CD1c-positive myeloid dendritic cell (primary cell): ENCODE measurements at regions not wholly inside any gene's neighbourhood (a gene's known extent, or its start where the extent isn't known, plus 50 kb on each side); places are given as distances from the start of the nearest gene placed in this dataset.
"Not testable (repeated sequence)": the region's sequence is repeated elsewhere in the genome, so short reads cannot be mapped to it uniquely, and the experiment has no call there.

Experiments used
- DNase-seq: peaks from one replicate; pipeline ENCODE4 v3.0.0-alpha.2; 2016; ENCODE audit errors: extremely low spot score

DNA sequence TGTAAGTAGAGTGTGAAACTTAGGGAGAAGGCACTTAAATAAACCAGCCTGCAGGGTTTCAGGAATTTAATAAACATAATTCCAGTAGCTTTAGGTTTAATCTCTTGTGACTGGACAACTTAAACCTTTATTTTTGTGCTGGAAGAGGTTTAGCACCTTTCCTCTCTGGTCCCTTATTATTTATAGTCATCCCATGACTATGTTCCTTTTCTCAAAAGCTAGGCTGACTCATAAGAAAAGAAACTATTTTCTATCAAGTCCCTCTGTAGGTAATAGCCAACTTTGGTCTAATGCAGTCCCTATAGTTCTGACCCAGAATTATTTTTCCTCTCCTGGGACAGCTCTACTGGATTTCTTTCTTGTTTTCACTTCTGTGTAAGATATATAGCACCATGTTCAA, 588.9 kb downstream of the NR2F1-AS1 start:
- DNase-seq = no peak

DNA sequence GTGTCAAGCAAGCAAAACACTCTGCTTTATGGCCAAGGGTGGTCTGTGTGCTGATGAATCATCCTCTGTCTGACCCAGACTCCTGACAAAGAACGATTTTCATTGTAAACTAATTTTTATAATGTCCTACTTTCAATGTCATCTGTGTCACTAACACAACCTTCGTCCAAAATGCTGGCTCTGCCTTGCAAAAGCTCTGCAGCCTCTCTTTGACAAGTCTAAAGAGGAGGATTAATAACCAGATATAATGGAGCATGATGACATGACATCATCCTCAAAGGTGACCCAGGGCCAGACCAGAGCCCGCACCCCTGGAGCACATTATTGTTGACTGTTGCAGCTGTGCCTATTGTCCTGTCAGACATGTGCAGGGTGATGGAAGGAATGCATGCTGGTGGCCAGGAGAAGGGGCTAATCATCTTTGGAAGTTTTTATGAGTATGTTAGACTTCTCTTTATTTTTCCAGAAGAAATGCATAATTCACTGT, 589.4 kb downstream of the NR2F1-AS1 start:
- DNase-seq = no peak

GRCh38 chr5:92990771-92991170, 590.2 kb downstream of the NR2F1-AS1 start:
- no peak for DNase-seq

GRCh38 chr5:92981001-92981400, 600.0 kb downstream of the NR2F1-AS1 start:
- no peak for DNase-seq

DNA sequence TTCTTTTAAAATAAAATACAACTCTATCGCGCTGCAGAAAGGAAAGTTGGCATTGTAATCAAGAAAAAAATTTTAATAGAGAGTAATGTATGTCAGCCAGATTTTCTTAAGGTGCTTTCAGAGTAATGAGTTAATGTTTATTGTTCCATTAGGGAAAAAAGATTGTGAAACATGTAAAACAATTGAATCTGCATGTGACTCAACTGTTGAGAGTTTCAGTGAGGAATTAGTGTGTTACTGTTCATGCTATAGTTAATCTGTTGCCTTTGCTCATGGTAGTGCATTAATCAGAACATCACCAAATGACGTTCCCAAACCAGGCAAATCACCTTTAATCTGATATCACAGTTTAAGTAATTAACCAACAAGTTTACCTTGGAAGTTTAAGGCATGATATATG, 600.5 kb downstream of the NR2F1-AS1 start:
- no peak for DNase-seq

DNA sequence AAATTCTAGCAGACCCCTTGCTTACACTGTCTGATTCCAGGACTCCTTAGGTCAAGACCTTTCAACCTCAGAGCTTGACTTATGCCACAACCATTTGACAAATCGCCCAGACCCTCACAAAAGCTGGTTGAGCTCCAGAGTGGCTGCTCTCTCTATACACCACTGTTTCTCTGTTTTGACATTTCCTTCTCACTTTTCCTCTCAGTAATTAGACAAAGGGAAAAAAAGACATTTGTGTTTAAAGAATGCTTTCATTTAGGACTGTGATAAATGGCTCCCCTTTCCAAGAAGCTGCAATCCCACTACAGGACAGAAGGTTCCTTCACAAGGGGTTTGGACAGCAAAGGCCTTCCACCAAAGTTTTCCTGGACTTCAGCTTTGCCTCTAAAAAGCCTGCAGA, 601.3 kb downstream of the NR2F1-AS1 start:
- no peak for DNase-seq

DNA sequence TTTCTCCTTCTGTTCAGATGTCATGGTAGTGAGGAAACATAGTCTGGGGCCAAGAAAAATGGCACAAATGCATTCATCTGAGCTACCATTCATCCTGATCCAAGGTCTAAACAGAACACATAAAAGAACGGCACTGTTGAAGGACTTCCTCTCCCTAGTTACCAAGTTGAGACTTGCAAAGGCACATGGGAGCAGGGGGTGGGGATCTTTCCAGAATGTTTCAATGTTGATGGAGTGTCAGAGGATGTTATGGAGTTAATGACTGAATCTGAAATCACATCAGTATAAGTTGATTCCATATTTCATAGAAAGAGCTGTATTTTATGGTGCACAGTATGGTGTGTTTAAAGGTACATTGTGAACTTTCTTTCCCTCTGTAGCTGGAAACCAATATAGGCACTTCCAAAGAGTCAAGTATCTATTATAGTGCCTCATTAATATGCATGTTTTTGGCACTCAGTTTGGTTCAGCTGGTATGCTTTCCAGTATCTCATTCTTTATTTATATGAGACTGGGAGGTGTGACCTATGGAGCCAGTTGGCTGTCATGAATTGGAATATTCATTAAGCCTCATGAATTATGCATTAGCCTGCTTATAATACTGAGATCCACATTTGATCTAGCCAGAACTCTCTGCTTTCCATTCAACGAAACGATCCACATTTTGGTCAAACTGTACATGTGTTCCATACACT, 603.0 kb downstream of the NR2F1-AS1 start:
- DNase-seq = no peak

GRCh38 chr5:92976156-92976555, 604.9 kb downstream of the NR2F1-AS1 start:
- DNase-seq = no peak

GRCh38 chr5:92969781-92970237, 611.2 kb downstream of the NR2F1-AS1 start:
- no peak for DNase-seq

DNA sequence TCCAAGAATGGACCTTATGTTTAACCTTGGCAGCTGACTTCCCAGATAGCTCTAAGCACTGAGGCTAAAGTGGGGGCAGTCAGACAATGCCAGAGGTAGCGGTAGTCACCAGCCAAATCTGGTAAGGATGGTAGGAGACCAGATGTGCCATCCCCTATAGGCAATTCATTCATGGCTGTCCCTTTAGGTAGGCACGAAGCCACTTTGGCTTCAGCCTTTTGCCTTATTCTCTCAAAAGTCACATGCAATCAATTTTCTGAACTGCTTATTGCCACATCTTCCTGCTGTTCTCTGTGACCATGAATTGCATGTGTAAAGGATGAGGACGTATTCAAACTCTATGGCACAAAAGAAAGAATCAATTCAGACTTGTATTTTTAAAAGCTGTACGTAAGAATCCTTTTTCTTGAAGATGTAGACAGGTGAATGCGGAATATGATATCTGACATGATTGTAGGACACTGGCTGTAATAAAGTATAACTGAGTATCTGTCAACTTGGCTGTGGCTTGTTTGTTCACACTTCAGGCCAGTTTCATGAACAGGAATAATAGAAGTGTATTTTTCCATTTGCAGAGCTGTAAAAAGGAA, 611.7 kb downstream of the NR2F1-AS1 start:
- no peak for DNase-seq

DNA sequence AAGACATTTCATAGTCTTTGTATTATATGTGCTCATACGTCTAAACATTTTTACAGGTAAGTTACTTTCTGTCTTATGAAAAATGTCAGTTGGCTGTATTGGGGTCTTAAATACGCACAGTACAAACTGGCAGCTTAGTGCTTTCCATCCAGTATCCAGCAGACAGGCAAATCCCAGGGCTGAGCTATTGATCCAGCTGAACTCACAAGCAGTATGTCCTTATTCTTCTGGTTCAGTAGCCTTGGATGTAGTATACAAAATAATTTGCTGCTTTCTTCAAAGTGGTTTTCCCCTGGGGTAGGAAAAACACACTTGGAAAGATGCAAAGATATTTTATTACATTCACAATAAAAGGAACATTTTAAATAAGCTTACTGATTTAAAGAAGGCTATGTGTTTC, 617.2 kb downstream of the NR2F1-AS1 start:
- DNase-seq = no peak

- DNase-seq = no peak
These were observed 618.3 kb downstream of the NR2F1-AS1 start for GRCh38 chr5:92962752-92963151.

DNA sequence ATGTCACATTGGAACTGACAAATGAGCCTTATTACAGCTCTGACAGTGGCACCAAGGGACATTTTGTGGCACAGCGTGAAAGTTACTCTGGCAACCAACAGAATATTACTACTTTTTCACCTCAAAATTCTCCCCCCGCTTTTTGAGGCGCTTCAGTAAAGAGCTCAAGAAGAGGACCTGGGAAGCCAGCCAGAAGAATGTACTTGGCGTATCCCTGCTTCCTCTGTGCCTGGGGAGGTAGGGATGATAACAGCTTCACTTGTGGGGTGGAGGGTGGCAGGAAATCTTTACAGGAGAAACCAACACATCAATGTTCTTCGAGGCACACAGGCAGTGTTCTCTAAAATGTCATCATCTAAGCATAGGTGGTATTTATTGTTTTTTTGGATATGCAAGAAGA, 624.1 kb downstream of the NR2F1-AS1 start:
- DNase-seq = no peak

- DNase-seq = no peak
These were observed 628.8 kb downstream of the NR2F1-AS1 start for GRCh38 chr5:92952243-92952642.

- no peak for DNase-seq
These were observed 629.3 kb downstream of the NR2F1-AS1 start for GRCh38 chr5:92951746-92952145.

DNA sequence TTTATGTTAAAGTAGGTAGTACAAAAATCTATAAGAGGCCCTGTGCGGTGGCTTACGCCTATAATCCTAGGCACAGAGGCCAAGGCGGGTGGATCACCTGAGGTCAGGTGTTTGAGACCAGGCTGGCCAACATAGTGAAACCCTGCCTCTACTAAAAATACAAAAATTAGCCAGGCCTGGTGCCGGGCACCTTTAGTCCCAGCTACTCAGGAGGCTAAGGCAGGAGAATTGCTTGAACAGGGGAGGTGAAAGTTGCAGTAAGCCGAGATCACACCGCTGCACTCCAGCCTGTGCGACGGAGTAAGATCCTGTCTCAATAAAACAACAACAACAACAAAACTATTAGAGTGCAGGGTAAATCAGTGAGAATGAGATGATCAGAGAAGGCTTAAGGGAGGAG, 634.5 kb downstream of the NR2F1-AS1 start:
- no peak for DNase-seq

- no peak for DNase-seq
These were observed 635.4 kb downstream of the NR2F1-AS1 start for GRCh38 chr5:92945605-92946097.

DNA sequence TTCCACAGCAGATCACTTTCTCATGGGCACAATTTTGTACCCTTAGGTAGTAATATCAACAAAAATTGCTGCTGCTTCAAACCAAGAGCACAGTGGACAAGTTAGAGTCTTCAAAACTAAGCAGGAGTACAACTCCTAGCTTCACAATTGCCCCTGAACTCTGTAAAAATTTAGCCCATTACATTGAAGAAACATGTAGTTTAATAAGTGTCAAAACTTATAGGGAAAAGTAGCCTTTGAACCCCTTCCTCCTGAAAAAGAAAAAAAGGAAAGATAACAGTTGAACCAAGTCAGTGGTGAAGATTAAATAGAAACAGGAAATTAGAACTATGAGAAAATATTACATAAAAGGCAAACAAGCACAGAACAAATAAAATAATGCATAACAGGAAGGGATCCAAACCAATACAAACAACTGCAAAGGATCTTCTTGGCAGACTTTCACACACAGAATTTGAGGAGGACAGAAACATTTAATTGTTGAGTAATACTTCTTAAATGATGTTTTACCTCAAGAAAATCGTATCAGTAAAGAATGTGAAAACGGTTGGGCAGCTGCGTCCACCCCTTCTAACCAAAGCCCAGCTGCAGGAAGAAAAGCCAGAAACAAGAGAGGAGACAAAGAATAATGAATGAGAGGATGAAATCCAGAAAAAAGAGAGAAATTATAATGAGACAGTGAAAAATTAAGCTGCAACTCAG, 636.0 kb downstream of the NR2F1-AS1 start:
- no peak for DNase-seq

GRCh38 chr5:92944337-92944736, 636.7 kb downstream of the NR2F1-AS1 start:
- no peak for DNase-seq

GRCh38 chr5:92942762-92943161, 638.3 kb downstream of the NR2F1-AS1 start:
- DNase-seq = no peak

- DNase-seq = no peak
These were observed 639.2 kb downstream of the NR2F1-AS1 start for GRCh38 chr5:92941806-92942205.

- DNase-seq = no peak
These were observed 641.6 kb downstream of the NR2F1-AS1 start for GRCh38 chr5:92939428-92939827.

GRCh38 chr5:92937396-92937795, 643.6 kb downstream of the NR2F1-AS1 start:
- not testable (repeated sequence) for DNase-seq
